ENCODE measurements at regions not wholly inside any gene's neighbourhood (a gene's known extent, or its start where the extent isn't known, plus 50 kb on each side); places are given as distances from the start of the nearest gene placed in this dataset.

DNA sequence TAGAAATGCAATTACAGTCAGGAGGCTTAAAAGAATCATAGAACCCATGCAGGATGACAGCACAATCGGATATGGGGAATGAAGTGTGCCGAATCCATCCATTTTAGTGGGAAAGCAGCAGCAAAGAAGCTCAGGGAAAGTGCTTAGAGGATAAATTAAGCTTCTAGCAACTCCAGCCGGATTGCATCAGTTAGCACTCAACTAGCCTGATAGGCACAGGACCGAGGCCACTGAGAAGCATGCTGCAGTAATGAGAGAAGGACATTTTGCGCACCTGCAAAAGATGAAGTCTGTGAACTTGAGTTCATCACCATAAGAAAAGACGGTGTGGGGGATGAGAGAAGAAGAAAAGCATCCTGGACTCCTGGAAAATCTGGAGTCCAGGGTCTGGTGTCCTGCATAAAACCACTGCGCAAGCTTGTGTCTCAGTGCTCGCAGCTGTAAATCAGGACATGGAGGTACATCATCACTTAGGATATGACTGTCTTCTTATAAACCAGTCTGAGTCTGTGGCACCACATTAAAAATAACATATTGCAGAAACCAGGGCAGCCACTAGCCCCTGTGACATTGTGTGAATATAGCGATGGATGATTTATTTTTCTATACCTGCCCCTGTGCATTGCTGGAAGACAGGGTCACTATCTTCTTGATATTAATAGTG lies 665.5 kb upstream of the SOX11 start:
- DNase-seq (ENCODE audit: low read depth): no peak
- TF ChIP-seq, protein P1, sequence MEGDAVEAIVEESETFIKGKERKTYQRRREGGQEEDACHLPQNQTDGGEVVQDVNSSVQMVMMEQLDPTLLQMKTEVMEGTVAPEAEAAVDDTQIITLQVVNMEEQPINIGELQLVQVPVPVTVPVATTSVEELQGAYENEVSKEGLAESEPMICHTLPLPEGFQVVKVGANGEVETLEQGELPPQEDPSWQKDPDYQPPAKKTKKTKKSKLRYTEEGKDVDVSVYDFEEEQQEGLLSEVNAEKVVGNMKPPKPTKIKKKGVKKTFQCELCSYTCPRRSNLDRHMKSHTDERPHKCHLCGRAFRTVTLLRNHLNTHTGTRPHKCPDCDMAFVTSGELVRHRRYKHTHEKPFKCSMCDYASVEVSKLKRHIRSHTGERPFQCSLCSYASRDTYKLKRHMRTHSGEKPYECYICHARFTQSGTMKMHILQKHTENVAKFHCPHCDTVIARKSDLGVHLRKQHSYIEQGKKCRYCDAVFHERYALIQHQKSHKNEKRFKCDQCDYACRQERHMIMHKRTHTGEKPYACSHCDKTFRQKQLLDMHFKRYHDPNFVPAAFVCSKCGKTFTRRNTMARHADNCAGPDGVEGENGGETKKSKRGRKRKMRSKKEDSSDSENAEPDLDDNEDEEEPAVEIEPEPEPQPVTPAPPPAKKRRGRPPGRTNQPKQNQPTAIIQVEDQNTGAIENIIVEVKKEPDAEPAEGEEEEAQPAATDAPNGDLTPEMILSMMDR (IDR thresholded peaks at IDR 0.05; ENCODE audit: insufficient read depth, low read length, poor library complexity, severe bottlenecking): no peak
- Histone ChIP-seq H3K36me3 (ENCODE audit: control insufficient read depth, insufficient read depth, low read length) (no peaks in the 10 kb centered on the region), H3K27me3 (ENCODE audit: control insufficient read depth, insufficient read depth, low read length) (no peaks in the 10 kb centered on the region), H3K4me3 (ENCODE audit: low read depth, low read length) (no peak overlapping the region)

- no peak overlapping the region for H3K4me3 ChIP-seq (ENCODE audit: low read depth, low read length)
- no peak for DNase-seq (ENCODE audit: low read depth)
- H3K27me3 ChIP-seq (ENCODE audit: control insufficient read depth, insufficient read depth, low read length): no peaks in the 10 kb centered on the region
- TF ChIP-seq, protein P1 (IDR thresholded peaks at IDR 0.05; ENCODE audit: insufficient read depth, low read length, poor library complexity, severe bottlenecking): no peak
- H3K36me3 ChIP-seq (ENCODE audit: control insufficient read depth, insufficient read depth, low read length): no peaks in the 10 kb centered on the region
Measured at GRCh38 chr2:5035057-5035488, 657.1 kb upstream of the SOX11 start.

- DNase-seq (ENCODE audit: low read depth): no peak
- no peak overlapping the region for H3K4me3 ChIP-seq (ENCODE audit: low read depth, low read length)
- TF ChIP-seq, protein P1 (IDR thresholded peaks at IDR 0.05; ENCODE audit: insufficient read depth, low read length, poor library complexity, severe bottlenecking): no peak
Measured at GRCh38 chr2:5036256-5036655, 655.9 kb upstream of the SOX11 start.

GRCh38 chr2:5039241-5039975 lies 652.8 kb upstream of the SOX11 start:
- TF ChIP-seq, protein P1 (IDR thresholded peaks at IDR 0.05; ENCODE audit: insufficient read depth, low read length, poor library complexity, severe bottlenecking): no peak
- no peaks in the 10 kb centered on the region for H3K36me3 ChIP-seq (ENCODE audit: control insufficient read depth, insufficient read depth, low read length)
- no peak for DNase-seq (ENCODE audit: low read depth)
- H3K4me3 ChIP-seq (ENCODE audit: low read depth, low read length): no peak overlapping the region
- H3K27me3 ChIP-seq (ENCODE audit: control insufficient read depth, insufficient read depth, low read length): no peaks in the 10 kb centered on the region

More at GRCh38 chr2:5036256-5036655, 655.9 kb upstream of the SOX11 start:
- Histone ChIP-seq H3K36me3 (ENCODE audit: control insufficient read depth, insufficient read depth, low read length) (no peaks in the 10 kb centered on the region), H3K27me3 (ENCODE audit: control insufficient read depth, insufficient read depth, low read length) (no peaks in the 10 kb centered on the region)

DNA sequence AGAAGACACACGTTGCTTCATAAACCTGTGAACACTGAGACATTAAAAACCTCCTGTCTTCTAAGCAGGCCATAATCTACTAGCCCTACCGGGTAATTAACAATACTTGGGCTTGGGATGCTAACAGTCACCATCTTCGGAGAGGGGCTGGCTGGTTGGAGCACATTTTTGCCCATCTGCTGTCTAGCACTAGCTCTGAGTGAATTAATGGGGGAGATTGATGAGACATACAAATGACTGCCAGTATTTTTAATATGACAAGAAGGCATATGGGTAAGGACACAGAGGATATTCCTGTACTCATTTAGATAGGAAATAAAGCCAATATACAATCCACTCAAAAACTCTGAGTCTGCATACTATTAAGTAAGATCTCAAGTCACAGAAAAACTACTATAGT lies 651.6 kb upstream of the SOX11 start:
- DNase-seq (ENCODE audit: low read depth): no peak
- TF ChIP-seq, protein P1 (IDR thresholded peaks at IDR 0.05; ENCODE audit: insufficient read depth, low read length, poor library complexity, severe bottlenecking): no peak
- H3K4me3 ChIP-seq (ENCODE audit: low read depth, low read length): no peak overlapping the region
- H3K36me3 ChIP-seq (ENCODE audit: control insufficient read depth, insufficient read depth, low read length): no peaks in the 10 kb centered on the region
- no peaks in the 10 kb centered on the region for H3K27me3 ChIP-seq (ENCODE audit: control insufficient read depth, insufficient read depth, low read length)
